PFSK-1 (cell line): ENCODE measurements at regions not wholly inside any gene's neighbourhood (a gene's known extent, or its start where the extent isn't known, plus 50 kb on each side); places are given as distances from the start of the nearest gene placed in this dataset.

ENCODE experiments used
- FOXP2 ChIP-seq: optimal IDR thresholded peaks from 2 replicates; pipeline ENCODE3; 2011; ENCODE audit warnings: borderline replicate concordance, control low read depth, inconsistent platforms; ENCODE audit not compliant: insufficient read depth; ENCODE audit errors: extremely low read length, extremely low read depth
- POLR2AphosphoS5 ChIP-seq: IDR thresholded peaks from 2 replicates; pipeline ENCODE4 v1.6.1; 2012; ENCODE audit warnings: low read depth, mild to moderate bottlenecking, control low read depth, low read length, moderate library complexity
- SIN3A ChIP-seq: IDR thresholded peaks from 2 replicates; pipeline ENCODE4 v1.6.1; 2012; ENCODE audit warnings: mild to moderate bottlenecking, low read length, moderate library complexity, borderline replicate concordance; ENCODE audit not compliant: insufficient read depth
- TAF1 ChIP-seq: IDR thresholded peaks from 2 replicates; pipeline ENCODE4 v1.6.1; 2012; ENCODE audit warnings: low read length, control low read depth, borderline replicate concordance; ENCODE audit not compliant: insufficient read depth
- TF ChIP-seq, protein P1 (sequence below), 2 experiments: IDR thresholded peaks; 2 replicates each; pipeline versions ENCODE4 v1.6.1 to v1.8.0; 2011 to 2012; ENCODE audit warnings: low read depth in 2 of 2, low read length in 2 of 2, control low read depth in 1 of 2, inconsistent platforms in 1 of 2, mild to moderate bottlenecking in 1 of 2, moderate library complexity in 1 of 2; ENCODE audit not compliant: insufficient read depth in 1 of 2

DNA sequence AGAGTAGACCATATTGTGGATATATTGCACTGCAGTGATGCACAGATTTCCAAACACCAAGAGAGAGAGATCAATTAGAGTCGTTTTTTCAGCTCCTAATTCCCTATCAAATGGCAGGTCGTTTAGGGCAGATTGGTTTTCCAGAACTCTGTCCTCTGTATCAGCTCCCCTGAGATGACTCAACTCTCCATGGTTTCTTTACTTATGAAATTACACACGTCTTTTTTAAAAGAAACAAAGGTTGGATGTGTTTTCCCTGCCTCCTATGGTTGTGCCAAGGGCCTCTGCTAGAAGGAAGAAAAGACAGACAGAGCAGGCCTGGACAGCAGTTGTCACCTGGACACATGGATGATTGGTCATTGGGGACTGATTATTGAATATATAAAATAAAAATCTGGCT lies 478.1 kb upstream of the NBEA start:
- TF ChIP-seq, protein P1, sequence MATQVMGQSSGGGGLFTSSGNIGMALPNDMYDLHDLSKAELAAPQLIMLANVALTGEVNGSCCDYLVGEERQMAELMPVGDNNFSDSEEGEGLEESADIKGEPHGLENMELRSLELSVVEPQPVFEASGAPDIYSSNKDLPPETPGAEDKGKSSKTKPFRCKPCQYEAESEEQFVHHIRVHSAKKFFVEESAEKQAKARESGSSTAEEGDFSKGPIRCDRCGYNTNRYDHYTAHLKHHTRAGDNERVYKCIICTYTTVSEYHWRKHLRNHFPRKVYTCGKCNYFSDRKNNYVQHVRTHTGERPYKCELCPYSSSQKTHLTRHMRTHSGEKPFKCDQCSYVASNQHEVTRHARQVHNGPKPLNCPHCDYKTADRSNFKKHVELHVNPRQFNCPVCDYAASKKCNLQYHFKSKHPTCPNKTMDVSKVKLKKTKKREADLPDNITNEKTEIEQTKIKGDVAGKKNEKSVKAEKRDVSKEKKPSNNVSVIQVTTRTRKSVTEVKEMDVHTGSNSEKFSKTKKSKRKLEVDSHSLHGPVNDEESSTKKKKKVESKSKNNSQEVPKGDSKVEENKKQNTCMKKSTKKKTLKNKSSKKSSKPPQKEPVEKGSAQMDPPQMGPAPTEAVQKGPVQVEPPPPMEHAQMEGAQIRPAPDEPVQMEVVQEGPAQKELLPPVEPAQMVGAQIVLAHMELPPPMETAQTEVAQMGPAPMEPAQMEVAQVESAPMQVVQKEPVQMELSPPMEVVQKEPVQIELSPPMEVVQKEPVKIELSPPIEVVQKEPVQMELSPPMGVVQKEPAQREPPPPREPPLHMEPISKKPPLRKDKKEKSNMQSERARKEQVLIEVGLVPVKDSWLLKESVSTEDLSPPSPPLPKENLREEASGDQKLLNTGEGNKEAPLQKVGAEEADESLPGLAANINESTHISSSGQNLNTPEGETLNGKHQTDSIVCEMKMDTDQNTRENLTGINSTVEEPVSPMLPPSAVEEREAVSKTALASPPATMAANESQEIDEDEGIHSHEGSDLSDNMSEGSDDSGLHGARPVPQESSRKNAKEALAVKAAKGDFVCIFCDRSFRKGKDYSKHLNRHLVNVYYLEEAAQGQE (IDR thresholded peaks at IDR 0.05; ENCODE audit: insufficient read depth in 1 of 2, low read depth in 2 of 2, low read length in 2 of 2) = no peak
- TF ChIP-seq POLR2AphosphoS5 (no peak), SIN3A (no peak), TAF1 (no peak), FOXP2 (no peak)

DNA sequence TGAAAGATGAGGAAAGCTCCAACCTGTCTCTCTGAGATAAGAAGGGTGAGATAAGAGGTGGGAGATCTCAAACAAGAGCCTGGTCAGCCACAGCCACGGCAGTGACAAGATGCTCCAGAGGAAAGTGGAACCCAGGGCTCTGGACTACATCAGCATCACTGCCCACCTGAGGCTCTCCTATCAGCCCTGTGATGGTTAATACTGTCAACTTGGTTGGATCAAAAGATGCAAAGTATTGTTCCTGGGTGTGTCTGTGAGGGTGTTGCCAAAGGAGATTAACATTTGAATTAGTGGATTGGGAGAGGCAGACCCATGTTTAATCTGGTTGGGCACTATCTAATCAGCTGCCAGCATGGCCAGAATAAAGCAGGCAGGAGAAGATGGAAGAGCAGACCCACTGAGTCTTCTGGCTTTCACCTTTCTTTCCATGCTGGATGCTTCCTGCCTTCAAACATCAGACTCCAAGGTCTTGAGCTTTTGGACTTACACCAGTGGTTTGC lies 476.6 kb upstream of the NBEA start:
- TF ChIP-seq SIN3A (no peak), TAF1 (no peak), FOXP2 (no peak), POLR2AphosphoS5 (no peak)
- TF ChIP-seq, protein P1 (IDR thresholded peaks at IDR 0.05; ENCODE audit: insufficient read depth in 1 of 2, low read depth in 2 of 2, low read length in 2 of 2) = no peak

DNA sequence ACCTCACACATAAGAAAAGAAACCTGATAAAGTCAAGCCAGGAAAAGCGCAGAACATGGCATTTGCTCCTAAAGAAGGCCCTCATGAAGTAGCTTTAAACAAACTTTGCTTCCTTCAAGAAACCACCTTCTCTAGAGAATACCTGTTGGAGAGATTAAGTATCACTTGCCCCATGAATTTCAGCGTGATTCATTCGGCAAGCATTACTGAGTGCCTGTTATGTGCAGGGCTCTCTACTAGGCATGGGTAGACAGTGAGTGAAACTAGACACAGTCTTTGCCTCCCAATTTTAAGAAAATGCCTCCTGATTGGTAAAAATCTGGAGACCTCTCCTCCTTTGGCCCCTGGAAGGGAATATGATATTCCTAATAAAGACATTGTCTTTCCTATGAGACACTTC lies 475.8 kb upstream of the NBEA start:
- TF ChIP-seq POLR2AphosphoS5 (no peak), TAF1 (no peak), FOXP2 (no peak), SIN3A (no peak)
- TF ChIP-seq, protein P1 (IDR thresholded peaks at IDR 0.05; ENCODE audit: insufficient read depth in 1 of 2, low read depth in 2 of 2, low read length in 2 of 2) = no peak

DNA sequence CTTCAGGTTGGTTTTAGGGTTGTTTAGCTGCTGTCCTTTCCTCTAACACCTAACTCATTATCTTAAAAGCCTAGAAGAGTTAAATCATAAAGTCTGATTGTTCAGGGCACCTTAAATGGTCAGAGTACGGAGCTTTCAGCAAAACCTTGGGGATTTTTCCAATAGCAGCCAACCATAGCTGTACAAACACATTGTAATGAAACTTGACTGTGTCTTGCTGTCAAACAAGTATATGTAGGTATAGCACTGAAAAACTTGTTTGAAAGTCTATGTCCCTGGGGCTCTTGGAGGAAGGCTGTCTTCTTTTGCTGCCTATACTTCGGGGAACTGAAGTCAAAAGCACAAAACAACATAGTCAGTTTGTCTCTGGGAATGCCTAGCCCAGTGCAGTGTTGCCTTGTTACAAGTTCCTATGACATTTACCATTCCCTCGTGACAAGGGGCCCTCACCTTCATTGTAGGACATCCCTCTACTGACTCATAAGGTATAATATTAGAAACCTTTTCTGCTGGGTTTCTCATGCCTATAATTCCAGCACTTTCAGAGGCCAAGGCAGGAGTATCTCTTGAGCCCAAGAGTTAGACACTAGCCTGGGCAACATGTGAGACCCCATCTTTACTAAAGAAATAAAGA lies 474.5 kb upstream of the NBEA start:
- no peak for TF ChIP-seq FOXP2
- no peak for TF ChIP-seq TAF1
- TF ChIP-seq, protein P1 (IDR thresholded peaks at IDR 0.05; ENCODE audit: insufficient read depth in 1 of 2, low read depth in 2 of 2, low read length in 2 of 2) = no peak
- TF ChIP-seq POLR2AphosphoS5 = no peak
- TF ChIP-seq SIN3A = no peak
